SK-N-MC (cell line): ENCODE measurements at regions not wholly inside any gene's neighbourhood (a gene's known extent, or its start where the extent isn't known, plus 50 kb on each side); places are given as distances from the start of the nearest gene placed in this dataset.

Experiments
- EZH2 ChIP-seq: fragments of 200-600 bp; sonication (generic); IDR thresholded peaks from one replicate; pipeline ENCODE4 v1.6.1; 2017; ENCODE audit warnings: antibody characterized with exemption
- FOXP2 ChIP-seq: optimal IDR thresholded peaks from 2 replicates; pipeline ENCODE3; 2011; ENCODE audit warnings: mild to moderate bottlenecking, moderate library complexity; ENCODE audit not compliant: insufficient read depth; ENCODE audit errors: extremely low read length, control extremely low read depth
- POLR2AphosphoS5 ChIP-seq: IDR thresholded peaks from 2 replicates; pipeline ENCODE4 v1.6.1; 2012; ENCODE audit warnings: mild to moderate bottlenecking, low read depth, low read length, borderline replicate concordance

GRCh38 chr17:68709461-68709860, 108.3 kb upstream of the FAM20A start:
- TF ChIP-seq POLR2AphosphoS5 (no peak), EZH2 (no peak), FOXP2 (no peak)
